H1 (cell line): ENCODE measurements at regions not wholly inside any gene's neighbourhood (a gene's known extent, or its start where the extent isn't known, plus 50 kb on each side); places are given as distances from the start of the nearest gene placed in this dataset.

Source experiments
- CEBPB ChIP-seq: IDR thresholded peaks from 2 replicates; pipeline ENCODE4 v1.6.1; 2012; ENCODE audit warnings: low read depth, low read length
- EZH2 ChIP-seq: fragments of 200-600 bp; sonication (generic); IDR thresholded peaks from 2 replicates; pipeline ENCODE4 v1.7.1; 2012; ENCODE audit warnings: low read depth, mild to moderate bottlenecking, moderate library complexity, low read length, inconsistent platforms; ENCODE audit not compliant: severe bottlenecking
- JUND ChIP-seq: IDR thresholded peaks from 2 replicates; pipeline ENCODE4 v1.6.1; 2011; ENCODE audit warnings: mild to moderate bottlenecking, improper control_type of control experiment, low read length
- NANOG ChIP-seq: IDR thresholded peaks from 2 replicates; pipeline ENCODE4 v1.6.1; 2011; ENCODE audit warnings: low read length, low read depth, mild to moderate bottlenecking, inconsistent platforms; ENCODE audit not compliant: insufficient read depth, poor library complexity, severe bottlenecking
- POLR2A ChIP-seq, 2 experiments: IDR thresholded peaks; 1 replicate in 1 of 2; 2 replicates in 1 of 2; pipeline ENCODE4 v1.6.1; 2011; ENCODE audit warnings: low read depth in 2 of 2, low read length in 2 of 2, mild to moderate bottlenecking in 2 of 2; ENCODE audit errors: control extremely low read depth in 1 of 2
- TBP ChIP-seq: IDR thresholded peaks from 2 replicates; pipeline ENCODE4 v1.6.1; 2011; ENCODE audit warnings: low read depth, low read length, improper control_type of control experiment
- YY1 ChIP-seq: IDR thresholded peaks from 2 replicates; pipeline ENCODE4 v1.6.1; 2011; ENCODE audit warnings: low read depth, mild to moderate bottlenecking, low read length
- TF ChIP-seq, protein P1 (sequence below), 3 experiments: IDR thresholded peaks; 1 replicate in 2 of 3; 2 replicates in 1 of 3; pipeline versions ENCODE4 v1.5.1 to v1.6.1; 2011; ENCODE audit warnings: low read length in 3 of 3, mild to moderate bottlenecking in 3 of 3, inconsistent platforms in 2 of 3, low read depth in 1 of 3, moderate library complexity in 1 of 3; ENCODE audit not compliant: insufficient read depth in 1 of 3; ENCODE audit errors: control extremely low read depth in 1 of 3

DNA sequence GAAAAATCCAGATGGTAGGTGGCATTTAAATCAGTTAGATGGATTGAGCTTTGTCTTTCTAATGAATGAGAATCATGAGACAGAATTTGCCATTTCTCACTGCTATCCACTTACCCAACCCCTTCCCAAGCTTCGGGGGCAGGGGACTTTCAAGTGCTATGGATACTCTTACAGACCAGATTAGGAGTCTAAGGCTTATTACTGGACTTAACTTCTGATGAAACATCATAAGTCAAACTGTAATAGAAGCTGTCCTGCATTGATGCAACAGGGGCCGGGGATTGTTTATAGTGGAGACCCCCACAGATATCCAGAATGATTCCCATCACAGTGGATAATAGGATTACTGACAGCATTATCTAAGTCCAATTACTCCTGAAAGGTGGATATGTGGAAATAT, 267.0 kb downstream of the NUF2 start:
- no peak for TF ChIP-seq CEBPB
- TF ChIP-seq, protein P1, sequence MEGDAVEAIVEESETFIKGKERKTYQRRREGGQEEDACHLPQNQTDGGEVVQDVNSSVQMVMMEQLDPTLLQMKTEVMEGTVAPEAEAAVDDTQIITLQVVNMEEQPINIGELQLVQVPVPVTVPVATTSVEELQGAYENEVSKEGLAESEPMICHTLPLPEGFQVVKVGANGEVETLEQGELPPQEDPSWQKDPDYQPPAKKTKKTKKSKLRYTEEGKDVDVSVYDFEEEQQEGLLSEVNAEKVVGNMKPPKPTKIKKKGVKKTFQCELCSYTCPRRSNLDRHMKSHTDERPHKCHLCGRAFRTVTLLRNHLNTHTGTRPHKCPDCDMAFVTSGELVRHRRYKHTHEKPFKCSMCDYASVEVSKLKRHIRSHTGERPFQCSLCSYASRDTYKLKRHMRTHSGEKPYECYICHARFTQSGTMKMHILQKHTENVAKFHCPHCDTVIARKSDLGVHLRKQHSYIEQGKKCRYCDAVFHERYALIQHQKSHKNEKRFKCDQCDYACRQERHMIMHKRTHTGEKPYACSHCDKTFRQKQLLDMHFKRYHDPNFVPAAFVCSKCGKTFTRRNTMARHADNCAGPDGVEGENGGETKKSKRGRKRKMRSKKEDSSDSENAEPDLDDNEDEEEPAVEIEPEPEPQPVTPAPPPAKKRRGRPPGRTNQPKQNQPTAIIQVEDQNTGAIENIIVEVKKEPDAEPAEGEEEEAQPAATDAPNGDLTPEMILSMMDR (IDR thresholded peaks at IDR 0.05; ENCODE audit: control extremely low read depth in 1 of 3, insufficient read depth in 1 of 3, low read depth in 1 of 3, low read length in 3 of 3), result no peak
- no peak for TF ChIP-seq YY1
- TF ChIP-seq POLR2A (IDR thresholded peaks at IDR 0.05; ENCODE audit: control extremely low read depth in 1 of 2, low read depth in 2 of 2, low read length in 2 of 2), result no peak
- no peak for TF ChIP-seq EZH2
- no peak for TF ChIP-seq NANOG
- no peak for TF ChIP-seq TBP
- no peak for TF ChIP-seq JUND
